Kasumi-1 (cell line): ENCODE measurements at regions not wholly inside any gene's neighbourhood (a gene's known extent, or its start where the extent isn't known, plus 50 kb on each side); places are given as distances from the start of the nearest gene placed in this dataset.
"Not testable (repeated sequence)": the region's sequence is repeated elsewhere in the genome, so short reads cannot be mapped to it uniquely, and the experiment has no call there.

ENCODE experiments used
- DNase-seq, 2 experiments: peaks; one replicate each; lab custom pipeline; 2025; lab: John Stamatoyannopoulos, UW

GRCh38 chr10:52479567-52479966 lies 165.5 kb downstream of the DKK1 start:
- no peak for DNase-seq

DNA sequence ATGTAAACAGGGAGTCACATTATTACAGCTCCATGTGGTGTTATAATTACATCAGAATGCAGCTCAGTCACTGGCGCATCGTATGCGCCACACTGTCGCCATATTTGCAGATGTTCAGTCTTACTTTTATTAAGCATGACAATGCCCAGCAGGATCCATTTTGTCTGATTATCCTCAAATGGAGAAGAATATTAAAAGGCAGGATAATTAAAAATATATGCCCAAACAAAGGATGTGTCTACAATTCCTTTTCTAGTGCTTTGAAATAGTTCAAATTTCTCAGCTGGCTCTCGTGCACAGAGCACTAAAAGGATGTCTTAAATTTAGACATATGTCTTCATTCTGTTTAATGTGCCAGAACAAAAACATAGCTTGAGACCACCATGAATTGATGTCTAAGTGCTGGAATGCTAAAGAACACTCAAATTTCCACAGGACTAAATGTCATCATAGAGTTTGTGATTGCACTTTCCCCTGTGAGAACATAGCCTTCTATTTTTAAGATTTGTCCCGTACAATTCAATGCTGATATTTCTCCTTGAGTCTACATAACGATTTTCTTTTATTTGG lies 168.0 kb downstream of the DKK1 start:
- no peak for DNase-seq

GRCh38 chr10:52483587-52483986 lies 169.5 kb downstream of the DKK1 start:
- no peak for DNase-seq

- no peak for DNase-seq
These were observed 170.4 kb downstream of the DKK1 start for GRCh38 chr10:52484206-52485065.

DNA sequence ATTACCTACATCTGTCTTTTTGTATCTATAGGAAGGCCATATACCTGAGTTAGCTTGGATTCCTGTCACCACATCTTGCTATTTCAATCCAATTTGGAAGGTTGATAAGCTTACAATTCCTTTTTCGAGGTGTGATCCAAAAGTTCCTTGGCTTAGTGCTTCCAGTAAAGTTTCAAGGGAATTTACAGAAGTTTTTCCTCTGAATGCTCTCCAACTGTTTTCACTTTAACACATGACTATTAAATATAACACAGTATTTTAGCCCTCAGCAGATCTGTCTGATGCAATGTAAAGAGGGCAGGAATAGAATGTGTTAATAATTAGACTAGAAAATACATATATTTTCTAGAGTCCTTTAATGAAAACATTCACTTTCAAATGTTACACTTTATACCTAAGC lies 171.4 kb downstream of the DKK1 start:
- DNase-seq: no peak

- DNase-seq: no peak
These were observed 172.9 kb downstream of the DKK1 start for GRCh38 chr10:52486840-52487611.

DNA sequence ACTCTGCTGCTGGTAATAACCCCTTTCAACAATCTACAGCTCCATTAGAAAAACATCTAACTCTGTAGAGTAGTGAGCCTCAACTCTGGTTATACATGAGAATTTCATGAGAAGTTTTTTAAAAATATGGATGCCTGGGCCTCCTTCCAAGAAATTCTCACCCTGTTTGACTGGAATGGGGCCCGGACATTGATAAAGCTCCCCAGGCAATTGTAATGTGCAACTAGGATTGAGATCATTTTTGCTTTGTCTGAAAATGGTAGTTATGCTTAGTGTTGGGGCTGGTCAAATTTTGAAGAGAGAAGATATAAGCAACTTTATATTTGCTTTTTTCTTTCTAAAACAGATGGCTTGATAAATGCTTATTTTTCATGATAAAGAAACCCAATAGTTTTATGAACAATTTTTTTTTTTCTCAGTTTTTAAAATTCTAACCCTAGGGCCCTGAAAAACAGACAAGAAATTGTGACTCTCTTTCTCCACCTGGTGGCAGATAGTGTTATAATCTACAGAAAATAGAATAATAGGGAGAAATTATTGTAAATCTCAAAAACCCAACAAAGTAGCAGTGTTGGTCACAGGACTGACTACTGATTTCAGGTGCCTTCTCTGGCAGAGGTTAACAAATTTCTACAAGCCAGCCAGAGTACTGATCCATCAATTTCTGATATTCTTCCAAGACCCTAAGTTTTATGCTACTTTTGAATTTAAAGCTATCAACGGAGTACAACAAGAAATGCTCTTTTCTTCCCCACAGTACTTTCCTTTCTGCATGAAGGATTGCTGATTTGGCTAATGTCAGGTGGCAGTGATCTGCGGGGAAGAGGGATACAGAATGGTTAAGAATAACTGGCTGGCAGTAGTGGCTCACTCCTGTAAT lies 174.8 kb downstream of the DKK1 start:
- peak; percentile 56 to 59 for DNase-seq

DNA sequence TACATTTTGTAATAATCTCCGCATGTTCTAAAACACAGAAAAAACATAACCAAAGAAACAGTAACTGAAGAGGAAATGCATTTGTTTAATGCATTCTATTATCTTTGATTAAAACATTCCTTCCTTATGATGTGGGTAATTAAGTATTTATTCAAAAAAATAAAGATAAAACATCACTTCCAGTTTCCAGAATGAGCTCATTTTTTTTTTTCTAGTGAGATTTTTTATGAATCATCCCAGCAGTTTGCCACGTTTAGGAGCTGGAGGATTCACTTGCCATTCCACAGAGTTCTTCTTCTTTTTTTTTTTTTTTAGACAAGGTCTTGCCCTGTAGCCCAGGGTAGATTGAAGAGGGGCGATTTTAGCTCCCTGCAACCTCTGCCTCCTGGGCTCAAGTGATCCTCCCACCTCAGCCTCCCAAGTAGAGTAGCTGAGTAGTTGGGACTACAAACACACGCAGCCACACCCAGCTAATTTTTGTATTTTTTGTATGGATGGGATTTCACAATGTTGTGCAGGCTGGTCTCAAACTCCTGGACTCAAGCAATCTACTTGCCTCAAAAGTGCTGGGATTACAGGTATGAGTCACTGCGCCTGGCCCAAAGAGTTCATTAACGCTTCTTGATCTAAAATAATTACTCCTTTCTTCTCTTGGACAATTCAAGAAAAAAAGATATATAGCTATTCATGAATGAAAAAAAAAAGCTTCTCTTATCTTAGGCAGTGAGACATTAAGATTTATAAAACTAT lies 177.3 kb downstream of the DKK1 start:
- DNase-seq: no peak

DNA sequence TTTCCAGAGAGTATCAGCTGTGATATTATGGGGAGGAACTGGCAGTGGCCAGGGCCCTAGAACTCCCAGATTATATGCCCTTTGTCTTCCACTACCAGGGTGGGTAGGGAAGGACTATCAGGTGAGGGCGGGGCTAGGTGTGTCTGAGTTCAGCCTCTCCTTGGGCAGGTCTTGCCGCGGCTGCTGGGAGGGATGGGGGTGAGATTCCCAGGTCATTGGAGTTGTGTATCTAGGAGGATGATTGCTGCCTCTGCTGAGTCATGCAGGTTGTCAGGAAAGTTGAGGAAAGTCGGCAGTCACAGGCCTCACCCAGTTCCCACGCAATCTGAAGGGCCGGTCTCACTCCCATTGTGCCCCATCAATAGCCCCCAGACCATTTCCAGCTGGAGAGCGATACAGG lies 185.2 kb downstream of the DKK1 start:
- DNase-seq: no peak

DNA sequence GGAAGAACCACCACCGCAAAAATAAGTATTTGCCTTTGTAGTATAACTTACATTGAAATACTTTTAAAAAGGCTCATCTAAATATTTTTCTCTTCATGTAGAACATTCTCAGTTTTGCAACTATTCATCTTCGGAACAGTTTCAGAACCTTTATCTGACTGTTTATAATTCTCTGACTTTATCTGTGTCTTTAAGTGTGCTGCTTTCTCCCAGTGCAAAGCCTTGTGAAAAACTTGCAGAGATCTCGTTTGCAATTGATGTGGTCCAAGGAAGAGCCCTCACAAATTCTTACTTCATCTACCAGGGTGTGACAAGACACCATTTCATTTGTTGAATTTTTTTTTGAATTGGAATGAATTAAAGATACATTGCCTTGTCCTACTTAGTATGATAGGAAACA lies 186.4 kb downstream of the DKK1 start:
- no peak for DNase-seq

- DNase-seq: no peak
These were observed 188.2 kb downstream of the DKK1 start for GRCh38 chr10:52502237-52502636.

- DNase-seq: not testable (repeated sequence)
These were observed 191.3 kb downstream of the DKK1 start for GRCh38 chr10:52505341-52505740.

DNA sequence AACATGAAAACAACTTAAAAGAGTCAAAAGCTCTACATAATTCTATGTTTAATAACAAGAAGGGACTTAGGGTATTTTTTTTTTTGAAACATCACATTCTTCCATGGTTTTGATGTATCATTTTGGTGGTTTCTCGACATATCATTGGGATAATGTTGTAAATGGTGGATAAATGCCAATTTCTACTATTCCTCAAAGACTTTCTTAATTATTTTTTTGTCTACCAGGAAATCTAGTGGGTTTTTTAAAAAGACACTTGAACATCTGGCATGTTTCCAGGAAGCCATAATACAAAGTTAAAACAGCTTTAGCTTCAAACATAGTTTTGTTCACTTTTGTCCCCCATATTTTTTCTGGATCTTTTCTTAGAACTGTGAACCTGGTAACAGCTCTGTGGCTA lies 200.4 kb downstream of the DKK1 start:
- no peak for DNase-seq

DNA sequence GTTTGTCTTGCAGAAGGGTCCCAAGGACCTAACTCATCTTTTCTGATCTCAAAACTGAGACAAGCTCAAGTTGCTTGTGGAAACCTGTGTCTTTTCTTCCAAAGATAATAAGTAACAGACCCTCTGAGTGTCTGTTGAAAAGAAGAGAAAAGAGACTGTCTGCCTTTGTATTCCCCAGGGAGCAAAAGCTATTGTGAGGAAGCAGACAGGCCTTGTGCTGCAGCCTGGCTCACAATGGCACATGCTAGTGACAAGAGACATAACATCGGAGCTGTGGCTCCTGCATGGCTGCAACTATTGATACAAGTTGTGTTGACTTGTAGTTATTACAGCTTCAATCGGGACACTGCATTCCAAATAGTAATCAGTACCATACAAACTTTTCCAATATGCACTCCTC lies 202.9 kb downstream of the DKK1 start:
- no peak for DNase-seq

- no peak for DNase-seq
These were observed 209.6 kb downstream of the DKK1 start for GRCh38 chr10:52523696-52524095.

DNA sequence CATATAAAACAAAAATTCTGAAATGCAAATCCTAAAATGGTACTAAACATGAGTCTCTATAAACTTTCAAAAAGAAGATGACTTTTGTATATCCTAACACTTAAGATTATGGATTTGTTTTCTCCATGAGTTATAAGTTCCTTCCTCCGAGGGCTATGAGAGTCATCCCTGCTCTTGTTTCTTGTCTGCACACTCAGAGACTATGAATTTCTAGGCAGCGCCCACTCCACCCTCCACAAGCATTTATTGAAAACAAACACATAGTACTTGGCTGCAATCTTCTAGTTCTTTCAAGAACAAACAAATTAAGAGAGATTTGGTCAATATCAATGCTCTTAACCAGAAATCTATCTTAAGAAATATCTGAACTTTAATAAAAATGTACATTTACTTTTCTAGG lies 211.7 kb downstream of the DKK1 start:
- DNase-seq: no peak

DNA sequence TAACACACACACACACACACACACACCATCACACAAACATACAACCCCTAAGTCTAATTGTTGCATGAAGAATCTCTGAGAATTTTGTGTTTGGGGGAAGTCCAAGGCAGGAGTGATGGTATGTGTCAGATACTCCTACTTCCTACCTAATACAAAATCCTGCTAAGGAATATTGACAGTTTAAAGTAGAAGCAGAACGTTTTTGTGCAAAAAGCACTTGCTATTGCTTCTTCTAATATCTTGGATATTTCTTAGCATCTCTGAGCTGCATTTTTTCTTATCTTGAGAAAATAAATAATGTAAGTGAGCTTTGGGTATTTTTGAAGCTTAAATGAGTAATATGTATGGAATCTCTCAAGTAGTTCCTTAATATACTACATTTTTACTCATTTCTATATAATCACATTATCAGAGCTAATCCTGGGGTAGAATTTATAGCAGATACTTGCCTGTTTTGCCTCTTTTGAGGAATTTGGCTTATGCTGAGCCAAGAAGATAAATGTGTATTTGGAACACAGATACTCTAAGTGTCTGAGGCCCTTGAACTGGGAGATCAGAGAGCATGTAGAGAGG lies 212.3 kb downstream of the DKK1 start:
- DNase-seq: no peak

DNA sequence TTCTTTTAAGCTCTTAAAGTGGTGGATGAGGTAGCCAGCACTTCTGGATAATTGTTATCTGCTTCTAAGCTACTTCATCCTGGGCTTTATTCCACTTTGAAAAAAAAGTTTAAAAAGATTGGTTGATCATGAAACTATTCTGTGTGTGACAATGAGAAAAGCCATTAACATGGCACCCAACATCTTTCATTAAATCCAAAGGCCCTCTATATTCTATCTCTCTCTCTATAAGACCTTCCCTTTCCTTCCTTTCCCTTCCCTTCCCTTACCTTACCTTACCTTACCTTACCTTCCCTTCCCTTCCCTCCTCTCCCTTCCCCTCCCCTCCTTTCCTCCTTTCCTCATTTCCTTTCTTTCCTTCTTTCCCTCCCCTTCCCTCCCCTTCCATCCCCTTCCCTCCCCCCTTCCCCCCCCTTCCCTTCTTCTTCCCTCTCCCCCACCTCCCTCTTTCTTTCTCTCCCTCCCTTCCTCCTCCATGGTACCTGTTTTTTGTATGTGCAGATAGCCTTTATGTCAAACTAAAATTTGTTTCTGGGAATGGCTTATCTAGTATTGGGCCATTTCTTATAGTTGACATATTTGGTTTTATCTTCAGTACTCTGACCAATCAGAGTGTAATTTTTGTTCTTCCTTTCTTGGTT lies 218.7 kb downstream of the DKK1 start:
- no peak for DNase-seq

- DNase-seq: no peak
These were observed 219.9 kb downstream of the DKK1 start for GRCh38 chr10:52533986-52534385.

DNA sequence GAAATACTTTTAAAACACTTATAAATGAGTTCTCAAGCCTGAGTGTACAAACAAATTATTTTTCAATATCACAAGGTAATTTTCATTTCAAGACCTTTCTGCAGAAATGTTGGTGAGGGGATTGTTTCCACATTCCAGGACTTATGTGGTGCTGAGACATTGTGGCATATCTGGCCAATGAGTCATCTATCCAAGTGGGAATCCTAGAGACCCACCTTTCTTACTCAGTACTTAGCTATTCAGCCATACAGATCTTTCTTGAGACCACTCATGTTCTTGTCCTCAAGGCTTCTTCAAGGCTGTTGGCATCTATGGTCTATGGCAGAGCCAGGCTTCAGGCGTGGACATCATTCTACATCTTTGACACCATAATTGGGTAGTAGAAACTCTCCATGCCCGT lies 225.4 kb downstream of the DKK1 start:
- DNase-seq: no peak
